Tibial nerve (tissue), 3 donors: ENCODE measurements at regions not wholly inside any gene's neighbourhood (a gene's known extent, or its start where the extent isn't known, plus 50 kb on each side); places are given as distances from the start of the nearest gene placed in this dataset.

Experiments used
- POLR2A ChIP-seq, 2 donors: fragments of 450-650 bp; IDR thresholded peaks; one replicate each; pipeline ENCODE4 v1.6.1; 2017; ENCODE audit warnings: antibody characterized with exemption in 2 of 2, mild to moderate bottlenecking in 2 of 2, moderate library complexity in 2 of 2
- TF ChIP-seq, protein P1 (sequence below), 5 experiments: fragments of 200-600 bp in 3 of 5; fragments of 450-650 bp in 2 of 5; sonication (generic) in 3 of 5; IDR thresholded peaks; one replicate each; pipeline ENCODE4 v1.5.1; 2016 to 2019; ENCODE audit warnings: antibody characterized with exemption in 5 of 5, mild to moderate bottlenecking in 3 of 5, moderate library complexity in 2 of 5

DNA sequence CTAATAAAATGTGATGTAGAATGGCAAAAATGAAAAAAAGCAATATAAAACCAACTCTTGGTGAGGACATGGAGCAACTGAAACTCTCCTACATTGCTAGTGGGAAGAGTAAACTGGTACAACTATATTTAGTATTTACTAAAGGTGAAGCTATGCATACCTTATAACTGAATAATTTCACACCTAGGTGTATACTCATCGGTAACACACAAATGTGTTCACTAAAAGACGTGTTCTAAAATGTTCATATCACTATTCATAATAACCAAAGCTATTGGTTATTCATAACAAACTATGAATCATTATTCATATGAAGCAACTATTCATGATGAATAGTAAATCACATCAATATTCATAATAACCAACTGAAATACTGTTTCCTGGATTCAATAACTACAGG lies 1030.3 kb downstream of the ROBO2 start:
- TF ChIP-seq, protein P1, sequence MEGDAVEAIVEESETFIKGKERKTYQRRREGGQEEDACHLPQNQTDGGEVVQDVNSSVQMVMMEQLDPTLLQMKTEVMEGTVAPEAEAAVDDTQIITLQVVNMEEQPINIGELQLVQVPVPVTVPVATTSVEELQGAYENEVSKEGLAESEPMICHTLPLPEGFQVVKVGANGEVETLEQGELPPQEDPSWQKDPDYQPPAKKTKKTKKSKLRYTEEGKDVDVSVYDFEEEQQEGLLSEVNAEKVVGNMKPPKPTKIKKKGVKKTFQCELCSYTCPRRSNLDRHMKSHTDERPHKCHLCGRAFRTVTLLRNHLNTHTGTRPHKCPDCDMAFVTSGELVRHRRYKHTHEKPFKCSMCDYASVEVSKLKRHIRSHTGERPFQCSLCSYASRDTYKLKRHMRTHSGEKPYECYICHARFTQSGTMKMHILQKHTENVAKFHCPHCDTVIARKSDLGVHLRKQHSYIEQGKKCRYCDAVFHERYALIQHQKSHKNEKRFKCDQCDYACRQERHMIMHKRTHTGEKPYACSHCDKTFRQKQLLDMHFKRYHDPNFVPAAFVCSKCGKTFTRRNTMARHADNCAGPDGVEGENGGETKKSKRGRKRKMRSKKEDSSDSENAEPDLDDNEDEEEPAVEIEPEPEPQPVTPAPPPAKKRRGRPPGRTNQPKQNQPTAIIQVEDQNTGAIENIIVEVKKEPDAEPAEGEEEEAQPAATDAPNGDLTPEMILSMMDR (IDR thresholded peaks at IDR 0.05), result no peak
- TF ChIP-seq POLR2A (IDR thresholded peaks at IDR 0.05), result no peak
